Left renal pelvis (tissue), 4 donors: ENCODE measurements at regions not wholly inside any gene's neighbourhood (a gene's known extent, or its start where the extent isn't known, plus 50 kb on each side); places are given as distances from the start of the nearest gene placed in this dataset.
A peak's percentile ranks its signal among the peaks of the same experiment; 100 is the strongest.
"Not testable (repeated sequence)": the region's sequence is repeated elsewhere in the genome, so short reads cannot be mapped to it uniquely, and the experiment has no call there.

ENCODE experiments used
- DNase-seq, 4 donors: peaks; one replicate each; pipeline ENCODE4 v3.0.0-alpha.2; 2013; ENCODE audit warnings: low read depth in 4 of 4, low spot score in 3 of 4

GRCh38 chr15:59904450-59905135 is 99.5 kb upstream of the FOXB1 start:
- no peak for DNase-seq

- DNase-seq: no peak
Observed at GRCh38 chr15:59896663-59897074, 107.4 kb upstream of the FOXB1 start.

- no peak for DNase-seq
Observed at GRCh38 chr15:59894835-59895234, 109.3 kb upstream of the FOXB1 start.

GRCh38 chr15:59892985-59893384 is 111.1 kb upstream of the FOXB1 start:
- peak in 3 of 4 donors; percentile 26 to 56 (median 31) for DNase-seq

- DNase-seq: not testable (repeated sequence)
Observed at GRCh38 chr15:59887870-59888269, 116.2 kb upstream of the FOXB1 start.

- DNase-seq: no peak
Observed at GRCh38 chr15:59887211-59887610, 116.9 kb upstream of the FOXB1 start.

GRCh38 chr15:59886441-59886840 is 117.7 kb upstream of the FOXB1 start:
- no peak for DNase-seq

- peak in 2 of 4 donors; percentile 8 to 14 for DNase-seq
Observed at GRCh38 chr15:59885832-59886231, 118.3 kb upstream of the FOXB1 start.

- DNase-seq: no peak
Observed at GRCh38 chr15:59879506-59880265, 124.4 kb upstream of the FOXB1 start.

GRCh38 chr15:59876140-59876539 is 128.0 kb upstream of the FOXB1 start:
- no peak for DNase-seq

- no peak for DNase-seq
Observed at GRCh38 chr15:59873644-59874272, 130.4 kb upstream of the FOXB1 start.

- no peak for DNase-seq
Observed at GRCh38 chr15:59867086-59867855, 136.8 kb upstream of the FOXB1 start.

GRCh38 chr15:59866642-59867041 is 137.5 kb upstream of the FOXB1 start:
- no peak for DNase-seq

GRCh38 chr15:59862191-59863155 is 141.6 kb upstream of the FOXB1 start:
- DNase-seq: no peak

- DNase-seq: peak in 2 of 4 donors; percentile 5 to 19
Observed at GRCh38 chr15:59847968-59848367, 156.1 kb upstream of the FOXB1 start.

GRCh38 chr15:59845942-59846499 is 156.9 kb upstream of the BNIP2 start:
- DNase-seq: no peak

GRCh38 chr15:59843609-59844008 is 154.5 kb upstream of the BNIP2 start:
- DNase-seq: no peak

GRCh38 chr15:59841036-59841435 is 151.9 kb upstream of the BNIP2 start:
- DNase-seq: no peak

- no peak for DNase-seq
Observed at GRCh38 chr15:59839906-59840305, 150.8 kb upstream of the BNIP2 start.
